ENCODE measurements at regions not wholly inside any gene's neighbourhood (a gene's known extent, or its start where the extent isn't known, plus 50 kb on each side); places are given as distances from the start of the nearest gene placed in this dataset.

DNA sequence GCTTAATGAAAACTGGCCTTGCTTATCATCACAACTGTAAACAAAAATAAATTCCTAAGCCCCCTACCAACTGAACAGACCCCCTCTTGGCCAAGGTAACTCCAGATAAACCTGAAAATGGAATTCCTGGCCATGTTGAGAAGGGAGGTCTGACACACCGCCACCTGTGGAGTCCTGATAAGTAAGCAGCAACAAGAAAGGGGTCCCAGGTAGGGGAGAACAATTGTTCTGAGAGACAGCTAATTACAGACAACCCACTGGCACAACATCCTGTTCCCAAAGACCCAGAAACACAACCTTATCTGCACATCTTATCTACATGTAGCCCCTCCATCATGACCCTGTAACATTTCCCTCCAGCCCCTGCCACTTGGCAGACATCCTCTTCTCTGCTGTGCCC, 91.2 kb upstream of the TNR start:
- TF ChIP-seq, protein P1, sequence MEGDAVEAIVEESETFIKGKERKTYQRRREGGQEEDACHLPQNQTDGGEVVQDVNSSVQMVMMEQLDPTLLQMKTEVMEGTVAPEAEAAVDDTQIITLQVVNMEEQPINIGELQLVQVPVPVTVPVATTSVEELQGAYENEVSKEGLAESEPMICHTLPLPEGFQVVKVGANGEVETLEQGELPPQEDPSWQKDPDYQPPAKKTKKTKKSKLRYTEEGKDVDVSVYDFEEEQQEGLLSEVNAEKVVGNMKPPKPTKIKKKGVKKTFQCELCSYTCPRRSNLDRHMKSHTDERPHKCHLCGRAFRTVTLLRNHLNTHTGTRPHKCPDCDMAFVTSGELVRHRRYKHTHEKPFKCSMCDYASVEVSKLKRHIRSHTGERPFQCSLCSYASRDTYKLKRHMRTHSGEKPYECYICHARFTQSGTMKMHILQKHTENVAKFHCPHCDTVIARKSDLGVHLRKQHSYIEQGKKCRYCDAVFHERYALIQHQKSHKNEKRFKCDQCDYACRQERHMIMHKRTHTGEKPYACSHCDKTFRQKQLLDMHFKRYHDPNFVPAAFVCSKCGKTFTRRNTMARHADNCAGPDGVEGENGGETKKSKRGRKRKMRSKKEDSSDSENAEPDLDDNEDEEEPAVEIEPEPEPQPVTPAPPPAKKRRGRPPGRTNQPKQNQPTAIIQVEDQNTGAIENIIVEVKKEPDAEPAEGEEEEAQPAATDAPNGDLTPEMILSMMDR (IDR thresholded peaks at IDR 0.05; ENCODE audit: insufficient read depth, low read depth, low read length), result no peak
- TF ChIP-seq EZH2 (IDR thresholded peaks at IDR 0.05; ENCODE audit: insufficient read depth, low read length), result no peak
